Stomach (tissue), 8 donors: ENCODE measurements at regions not wholly inside any gene's neighbourhood (a gene's known extent, or its start where the extent isn't known, plus 50 kb on each side); places are given as distances from the start of the nearest gene placed in this dataset.

Source experiments
- DNase-seq, 2 donors: peaks; one replicate each; pipeline versions ENCODE4 v3.0.0 to v3.0.0-alpha.2; 2013 to 2019
- H3K27ac ChIP-seq, 5 donors: fragments of 200-600 bp in 4 of 5; sonication (generic) in 4 of 5; one replicate each; pipeline ENCODE4 v1.5.1; 2013 to 2019; ENCODE audit warnings: mild to moderate bottlenecking in 1 of 5, moderate library complexity in 1 of 5
- H3K27me3 ChIP-seq, 3 donors: fragments of 200-600 bp; sonication (generic); one replicate each; pipeline ENCODE4 v1.5.1; 2017 to 2019; ENCODE audit warnings: mixed run types in 1 of 3
- H3K36me3 ChIP-seq, 4 donors: fragments of 200-600 bp; sonication (generic); 1 replicate in 3 of 4; 2 replicates in 1 of 4; pipeline ENCODE4 v1.5.1; 2016 to 2019
- H3K4me1 ChIP-seq, 4 donors: fragments of 200-600 bp; sonication (generic); one replicate each; pipeline ENCODE4 v1.5.1; 2016 to 2019
- H3K4me3 ChIP-seq, 4 donors: fragments of 200-600 bp; sonication (generic) in 3 of 4; one replicate each; pipeline ENCODE4 v1.5.1; 2016 to 2019; ENCODE audit warnings: mild to moderate bottlenecking in 1 of 4
- H3K9me3 ChIP-seq, 4 donors: fragments of 200-600 bp; sonication (generic); one replicate each; pipeline ENCODE4 v1.5.1; 2016 to 2019
- EP300 ChIP-seq: sonication (generic); formaldehyde crosslinking; IDR thresholded peaks from one replicate; pipeline ENCODE4 v1.6.1; 2017; ENCODE audit warnings: antibody characterized with exemption
- POLR2A ChIP-seq, 4 donors: fragments of 450-650 bp; IDR thresholded peaks; one replicate each; pipeline ENCODE4 v1.6.1; 2016; ENCODE audit warnings: antibody characterized with exemption in 4 of 4, control low read depth in 2 of 4, mild to moderate bottlenecking in 1 of 4, moderate library complexity in 1 of 4
- POLR2AphosphoS5 ChIP-seq, 3 donors: sonication (generic); formaldehyde crosslinking; IDR thresholded peaks; one replicate each; pipeline ENCODE4 v1.6.1; 2016; ENCODE audit warnings: antibody characterized with exemption in 3 of 3
- WGBS, 5 donors: extraction: QIAGEN DNeasy Blood & Tissue Kit in 3 of 5; methylation state at CpG; one replicate each; pipeline versions ENCODE4 v1.1.5 to v1.1.7; 2013 to 2018; 5-methylcytosine and 5-hydroxymethylcytosine counted together
- intact Hi-C: fragments of 100-400 bp; cut with DNase I; formaldehyde crosslinking; loops from one replicate; pipeline ENCODE4 v1.15.1; 2023; ENCODE audit warnings: low total_unique reads
- TF ChIP-seq, protein P1 (sequence below), 7 experiments: fragments of 450-650 bp in 4 of 7; fragments of 200-600 bp in 3 of 7; sonication (generic) in 3 of 7; IDR thresholded peaks; one replicate each; pipeline ENCODE4 v1.5.1; 2016 to 2019; ENCODE audit warnings: antibody characterized with exemption in 7 of 7, control low read depth in 2 of 7, mild to moderate bottlenecking in 1 of 7
- donor health status: healthy with polysubstance abuse.
- donor health status: Bipolar disorder and iron deficiency.
- donor health status: healthy.

DNA sequence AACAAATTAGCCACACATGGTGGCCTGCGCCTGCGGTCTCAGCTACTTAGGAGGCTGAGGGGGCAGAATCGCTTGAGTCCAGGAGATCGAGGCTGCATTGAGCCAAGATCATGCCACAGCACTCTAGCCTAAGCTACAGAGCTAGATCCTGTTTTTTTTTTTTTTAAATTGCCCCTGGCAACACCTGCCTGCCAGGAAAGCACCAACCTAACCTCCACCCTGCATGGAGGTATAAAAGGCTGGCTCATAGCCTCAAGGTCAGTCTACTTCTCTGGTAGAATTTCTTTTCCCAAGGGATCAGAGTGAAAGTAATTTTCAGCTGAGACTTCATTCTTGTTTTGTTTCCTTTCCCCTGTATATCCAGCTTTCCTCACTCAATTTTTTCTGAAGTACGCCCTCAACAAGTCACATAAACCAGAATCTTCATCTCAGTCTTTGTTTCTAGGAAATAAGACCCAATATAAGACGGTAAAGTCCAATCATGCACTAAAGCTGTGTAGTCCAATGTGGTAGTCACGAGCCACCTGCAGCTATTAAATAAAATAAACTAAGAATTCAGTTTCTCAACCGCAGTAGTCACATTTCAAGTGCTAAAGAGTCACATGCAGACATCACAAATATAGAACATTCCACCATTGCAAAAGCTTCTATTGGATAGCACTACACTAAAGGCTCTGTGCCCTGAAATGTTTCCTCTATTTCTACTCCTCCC lies 113.3 kb downstream of the HPGD start:
- intact Hi-C loops = no loop called here
- Histone ChIP-seq H3K9me3 (no peaks in the 10 kb centered on the region), H3K27me3 (no peaks in the 10 kb centered on the region), H3K36me3 (no peaks in the 10 kb centered on the region), H3K27ac (no peak overlapping the region), H3K4me3 (no peak overlapping the region), H3K4me1 (no peaks in the 10 kb centered on the region)
- TF ChIP-seq POLR2A (IDR thresholded peaks at IDR 0.05) (no peak), EP300 (no peak), POLR2AphosphoS5 (IDR thresholded peaks at IDR 0.05) (no peak)
- TF ChIP-seq, protein P1, sequence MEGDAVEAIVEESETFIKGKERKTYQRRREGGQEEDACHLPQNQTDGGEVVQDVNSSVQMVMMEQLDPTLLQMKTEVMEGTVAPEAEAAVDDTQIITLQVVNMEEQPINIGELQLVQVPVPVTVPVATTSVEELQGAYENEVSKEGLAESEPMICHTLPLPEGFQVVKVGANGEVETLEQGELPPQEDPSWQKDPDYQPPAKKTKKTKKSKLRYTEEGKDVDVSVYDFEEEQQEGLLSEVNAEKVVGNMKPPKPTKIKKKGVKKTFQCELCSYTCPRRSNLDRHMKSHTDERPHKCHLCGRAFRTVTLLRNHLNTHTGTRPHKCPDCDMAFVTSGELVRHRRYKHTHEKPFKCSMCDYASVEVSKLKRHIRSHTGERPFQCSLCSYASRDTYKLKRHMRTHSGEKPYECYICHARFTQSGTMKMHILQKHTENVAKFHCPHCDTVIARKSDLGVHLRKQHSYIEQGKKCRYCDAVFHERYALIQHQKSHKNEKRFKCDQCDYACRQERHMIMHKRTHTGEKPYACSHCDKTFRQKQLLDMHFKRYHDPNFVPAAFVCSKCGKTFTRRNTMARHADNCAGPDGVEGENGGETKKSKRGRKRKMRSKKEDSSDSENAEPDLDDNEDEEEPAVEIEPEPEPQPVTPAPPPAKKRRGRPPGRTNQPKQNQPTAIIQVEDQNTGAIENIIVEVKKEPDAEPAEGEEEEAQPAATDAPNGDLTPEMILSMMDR (IDR thresholded peaks at IDR 0.05) = no peak
- WGBS, 5 donors = 87 to 95% (median 92%) methylated on average over 8 of the region's 8 CpGs
- DNase-seq = no peak

DNA sequence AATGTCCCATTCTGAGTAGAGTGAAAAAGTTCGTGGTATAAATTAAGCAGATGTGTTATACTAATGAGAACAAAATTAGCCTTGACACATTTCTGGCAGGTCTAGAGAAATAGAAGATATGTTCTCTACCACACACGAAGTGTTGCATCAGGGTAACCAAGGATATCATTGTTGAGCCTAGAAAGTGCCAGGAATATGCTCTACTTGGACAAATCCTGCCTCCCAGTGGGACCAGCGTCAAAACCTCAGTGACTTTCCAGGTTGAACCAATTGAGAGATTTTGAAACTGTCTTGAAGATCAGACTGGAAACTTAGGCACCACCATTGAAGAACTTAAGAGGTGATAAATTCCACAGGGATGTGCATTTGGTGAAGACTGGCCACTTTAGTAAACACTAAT lies 115.9 kb downstream of the HPGD start:
- Histone ChIP-seq H3K27ac (no peak overlapping the region), H3K27me3 (no peaks in the 10 kb centered on the region), H3K9me3 (no peaks in the 10 kb centered on the region), H3K36me3 (no peaks in the 10 kb centered on the region), H3K4me1 (no peaks in the 10 kb centered on the region), H3K4me3 (no peak overlapping the region)
- intact Hi-C loops = no loop called here
- peak in 1 of 2 donors; percentile 23 for DNase-seq
- 58 to 73% (median 66%) methylated on average over 3 of the region's 3 CpGs for WGBS, 5 donors
- TF ChIP-seq POLR2A (IDR thresholded peaks at IDR 0.05) (no peak), POLR2AphosphoS5 (IDR thresholded peaks at IDR 0.05) (no peak), EP300 (no peak)
- TF ChIP-seq, protein P1 (IDR thresholded peaks at IDR 0.05) = no peak

DNA sequence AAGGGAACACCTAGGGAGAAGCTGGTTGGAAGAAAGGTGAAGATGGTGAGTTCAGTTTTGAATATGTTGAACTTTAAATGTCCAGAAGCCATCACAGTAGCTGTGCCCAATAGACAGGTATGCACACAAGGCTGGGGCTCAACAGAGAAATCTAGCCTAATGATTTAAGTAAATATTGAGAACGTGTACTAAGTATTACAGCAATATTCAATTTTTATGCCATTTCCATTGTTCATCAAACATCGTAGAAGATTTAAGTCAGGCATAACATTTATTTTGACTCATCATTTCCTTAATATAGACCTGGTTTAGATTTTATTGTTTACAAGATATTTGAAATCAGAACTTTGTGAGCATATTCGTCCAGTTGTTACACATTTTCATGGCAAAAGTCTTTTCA lies 116.4 kb downstream of the HPGD start:
- no peak overlapping the region for H3K4me3 ChIP-seq
- H3K9me3 ChIP-seq = no peaks in the 10 kb centered on the region
- no peaks in the 10 kb centered on the region for H3K36me3 ChIP-seq
- no peak overlapping the region for H3K27ac ChIP-seq
- no peak for TF ChIP-seq POLR2AphosphoS5 (IDR thresholded peaks at IDR 0.05)
- no peak for TF ChIP-seq POLR2A (IDR thresholded peaks at IDR 0.05)
- no peak for TF ChIP-seq EP300
- TF ChIP-seq, protein P1 (IDR thresholded peaks at IDR 0.05) = no peak
- no peak for DNase-seq
- H3K27me3 ChIP-seq = no peaks in the 10 kb centered on the region
- H3K4me1 ChIP-seq = no peaks in the 10 kb centered on the region
- WGBS, 5 donors = 68 to 76% (median 68%) methylated on average over 3 of the region's 3 CpGs
- intact Hi-C loops = no loop called here

DNA sequence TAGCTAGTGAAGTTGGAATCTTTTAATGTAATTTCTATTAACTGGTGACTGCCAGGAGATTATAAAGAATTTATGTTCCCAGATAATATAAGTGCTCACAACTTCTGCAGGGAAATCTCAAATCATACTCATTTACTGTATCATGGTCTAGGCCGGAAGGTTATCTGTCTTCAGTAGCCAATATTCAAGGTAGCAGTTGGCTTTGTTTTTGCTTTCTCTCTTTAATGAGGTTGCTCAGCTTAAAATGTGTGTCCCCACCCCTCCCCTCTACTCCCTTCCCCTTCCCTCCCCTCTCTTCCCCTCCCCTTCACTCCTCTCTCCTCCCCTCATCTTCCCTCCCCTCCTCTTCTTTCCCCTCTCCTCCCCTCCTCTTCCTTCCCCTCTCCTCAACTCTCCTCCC lies 117.6 kb downstream of the HPGD start:
- no peaks in the 10 kb centered on the region for H3K4me1 ChIP-seq
- H3K27ac ChIP-seq = no peak overlapping the region
- H3K4me3 ChIP-seq = no peak overlapping the region
- intact Hi-C loops = no loop called here
- TF ChIP-seq EP300 (no peak), POLR2AphosphoS5 (IDR thresholded peaks at IDR 0.05) (no peak), POLR2A (IDR thresholded peaks at IDR 0.05) (no peak)
- TF ChIP-seq, protein P1 (IDR thresholded peaks at IDR 0.05) = no peak
- H3K9me3 ChIP-seq = no peaks in the 10 kb centered on the region
- H3K27me3 ChIP-seq = no peaks in the 10 kb centered on the region
- no peak for DNase-seq
- 94 to 98% (median 96%) methylated on average over 1 of the region's 1 CpG for WGBS, 5 donors
- H3K36me3 ChIP-seq = no peaks in the 10 kb centered on the region
